PC-3 (cell line): ENCODE measurements at regions not wholly inside any gene's neighbourhood (a gene's known extent, or its start where the extent isn't known, plus 50 kb on each side); places are given as distances from the start of the nearest gene placed in this dataset.

Experiments
- CTCF ChIP-seq: fragments of 300-600 bp; sonication (generic); conservative IDR thresholded peaks from 2 replicates; pipeline ENCODE4 v1.5.1; 2017; ENCODE audit warnings: antibody characterized with exemption, low read depth, mild to moderate bottlenecking, low read length
- EZH2 ChIP-seq: fragments of 300-600 bp; sonication (generic); IDR thresholded peaks from one replicate; pipeline ENCODE4 v1.6.1; 2017; ENCODE audit warnings: antibody characterized with exemption, mild to moderate bottlenecking, low read length; ENCODE audit not compliant: unreplicated experiment

GRCh38 chr6:27049863-27050781 is 197.4 kb upstream of the PRSS16 start:
- TF ChIP-seq CTCF (no peak), EZH2 (no peak)
